GM10248 (cell line): ENCODE measurements at regions not wholly inside any gene's neighbourhood (a gene's known extent, or its start where the extent isn't known, plus 50 kb on each side); places are given as distances from the start of the nearest gene placed in this dataset.

ENCODE experiments used
- CTCF ChIA-PET: fragments of 300-600 bp; sonication (Branson Sonifier 250); formaldehyde crosslinking; extraction: SDS; loops from one replicate; lab custom pipeline; 2021; ENCODE audit warnings: antibody characterized with exemption; lab: Yijun Ruan, JAX
- POLR2A ChIA-PET: fragments of 350-650 bp; sonication (Branson Sonifier 250); formaldehyde crosslinking; extraction: SDS; loops from one replicate; lab custom pipeline; 2020; ENCODE audit warnings: antibody characterized with exemption; lab: Yijun Ruan, JAX
- DNase-seq: peaks from one replicate; pipeline ENCODE4 v3.0.0; 2012; ENCODE audit errors: extremely low spot score
- TF ChIP-seq, protein P1 (sequence below): IDR thresholded peaks from 2 replicates; pipeline ENCODE4 v1.5.1; 2012; ENCODE audit warnings: mild to moderate bottlenecking, low read depth; ENCODE audit errors: extremely low read depth, missing control alignments, control extremely low read depth

DNA sequence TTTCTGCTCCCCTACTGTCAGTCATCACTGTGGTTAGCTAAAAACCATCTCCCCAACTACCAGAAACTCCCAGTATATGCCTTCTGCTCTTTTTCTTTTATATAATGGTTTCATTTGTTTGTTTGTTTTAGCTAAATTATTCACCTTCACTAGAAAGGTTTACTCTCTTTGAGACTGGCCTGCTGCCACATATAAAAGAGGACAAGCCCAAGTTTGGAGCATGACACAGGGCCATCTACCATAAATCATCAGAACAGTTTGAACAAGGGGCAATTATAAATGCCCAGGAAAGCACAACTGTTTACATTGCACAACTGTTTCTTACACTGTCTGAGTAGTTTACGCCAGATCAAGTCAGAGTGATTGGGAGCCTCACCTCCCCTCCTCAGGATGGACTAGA, 471.0 kb upstream of the PIK3C3 start:
- TF ChIP-seq, protein P1, sequence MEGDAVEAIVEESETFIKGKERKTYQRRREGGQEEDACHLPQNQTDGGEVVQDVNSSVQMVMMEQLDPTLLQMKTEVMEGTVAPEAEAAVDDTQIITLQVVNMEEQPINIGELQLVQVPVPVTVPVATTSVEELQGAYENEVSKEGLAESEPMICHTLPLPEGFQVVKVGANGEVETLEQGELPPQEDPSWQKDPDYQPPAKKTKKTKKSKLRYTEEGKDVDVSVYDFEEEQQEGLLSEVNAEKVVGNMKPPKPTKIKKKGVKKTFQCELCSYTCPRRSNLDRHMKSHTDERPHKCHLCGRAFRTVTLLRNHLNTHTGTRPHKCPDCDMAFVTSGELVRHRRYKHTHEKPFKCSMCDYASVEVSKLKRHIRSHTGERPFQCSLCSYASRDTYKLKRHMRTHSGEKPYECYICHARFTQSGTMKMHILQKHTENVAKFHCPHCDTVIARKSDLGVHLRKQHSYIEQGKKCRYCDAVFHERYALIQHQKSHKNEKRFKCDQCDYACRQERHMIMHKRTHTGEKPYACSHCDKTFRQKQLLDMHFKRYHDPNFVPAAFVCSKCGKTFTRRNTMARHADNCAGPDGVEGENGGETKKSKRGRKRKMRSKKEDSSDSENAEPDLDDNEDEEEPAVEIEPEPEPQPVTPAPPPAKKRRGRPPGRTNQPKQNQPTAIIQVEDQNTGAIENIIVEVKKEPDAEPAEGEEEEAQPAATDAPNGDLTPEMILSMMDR, result no peak
- no peak for DNase-seq
- POLR2A ChIA-PET, result no interaction called here
- CTCF ChIA-PET, result interaction anchor here (1.9 kb wide), 1 partner anchor 9 kb away, joined by 4 read pairs; no protein-coding TSS in a partner anchor

DNA sequence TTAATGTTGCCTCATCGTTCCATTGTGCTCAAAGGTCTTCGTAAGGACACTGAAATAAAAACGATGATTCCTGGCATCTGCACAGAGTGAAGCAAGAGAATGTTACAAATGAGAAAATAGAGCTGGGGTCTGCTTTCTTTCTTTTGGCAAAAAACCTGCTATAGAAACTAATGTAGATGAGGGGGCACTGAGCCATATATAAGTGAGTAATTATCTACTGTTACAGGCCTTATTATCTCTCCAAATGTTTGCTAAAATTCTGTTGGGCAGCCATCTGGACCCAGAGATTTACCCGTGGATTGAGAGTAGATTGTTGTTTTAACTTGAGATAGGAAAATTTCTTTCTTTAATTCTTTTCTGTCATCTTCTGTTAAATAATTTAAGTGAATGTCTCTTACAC, 472.5 kb upstream of the PIK3C3 start:
- ChIA-PET CTCF (interaction anchor here (1.9 kb wide), 1 partner anchor 7 kb away, joined by 4 read pairs; no protein-coding TSS in a partner anchor), POLR2A (no interaction called here)
- DNase-seq, result no peak
- TF ChIP-seq, protein P1, result no peak

DNA sequence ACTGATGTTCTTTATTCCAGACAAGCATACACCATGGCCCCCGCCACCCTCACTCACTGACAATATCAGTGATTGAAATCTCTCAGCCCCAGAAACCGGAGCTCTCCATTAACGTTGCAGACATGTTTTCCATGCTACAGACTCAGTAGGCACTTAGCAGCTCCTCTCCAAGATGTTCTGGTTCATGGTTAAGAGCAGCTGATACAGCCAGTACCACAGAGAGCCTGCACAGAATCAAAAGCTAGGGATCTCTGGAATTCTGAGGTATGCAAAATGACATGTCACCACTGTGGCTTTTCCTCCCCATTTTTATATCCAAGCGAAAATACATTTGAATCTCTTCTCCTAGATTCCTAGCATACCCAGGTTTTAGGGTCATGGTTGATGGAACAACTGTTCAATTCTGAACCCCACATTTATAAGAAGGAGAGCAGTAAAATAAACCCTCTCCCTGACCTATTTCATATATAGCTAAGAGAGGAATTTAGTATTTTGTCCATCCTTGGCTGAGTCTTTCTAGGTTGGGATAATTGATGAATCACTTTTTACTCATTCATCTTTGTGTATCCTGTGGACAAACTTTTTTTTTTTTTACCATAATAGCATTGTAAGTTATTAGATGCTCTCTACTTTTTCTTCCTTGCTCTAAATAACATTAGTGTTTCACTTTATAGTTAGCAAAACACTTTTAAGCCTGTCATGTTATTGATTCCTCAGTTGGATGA, 488.4 kb upstream of the PIK3C3 start:
- no peak for DNase-seq
- TF ChIP-seq, protein P1, result no peak
- POLR2A ChIA-PET, result no interaction called here
- CTCF ChIA-PET, result interaction anchor here (1.5 kb wide), 1 partner anchor 25 kb away, joined by 3 read pairs; no protein-coding TSS in a partner anchor

DNA sequence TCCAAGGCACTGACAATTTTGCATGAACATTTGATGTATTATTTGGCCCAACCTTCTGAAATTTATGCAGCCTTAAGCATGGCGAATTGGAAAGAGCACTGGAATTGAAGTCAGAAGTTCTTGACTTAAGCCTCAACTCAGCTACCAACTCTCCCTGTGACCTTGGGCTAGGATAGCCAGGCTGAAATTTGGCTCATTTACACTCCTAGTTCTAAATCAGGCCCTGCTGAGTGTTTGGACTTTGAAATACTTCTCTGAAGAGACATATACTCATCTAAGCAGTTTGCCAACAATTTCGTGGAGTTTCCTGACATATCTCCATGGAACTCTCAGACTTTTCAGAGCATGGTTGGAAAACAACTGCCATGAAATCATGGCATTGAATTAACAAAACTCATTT, 489.6 kb upstream of the PIK3C3 start:
- POLR2A ChIA-PET, result no interaction called here
- no peak for DNase-seq
- TF ChIP-seq, protein P1, result no peak
- CTCF ChIA-PET, result no interaction called here

DNA sequence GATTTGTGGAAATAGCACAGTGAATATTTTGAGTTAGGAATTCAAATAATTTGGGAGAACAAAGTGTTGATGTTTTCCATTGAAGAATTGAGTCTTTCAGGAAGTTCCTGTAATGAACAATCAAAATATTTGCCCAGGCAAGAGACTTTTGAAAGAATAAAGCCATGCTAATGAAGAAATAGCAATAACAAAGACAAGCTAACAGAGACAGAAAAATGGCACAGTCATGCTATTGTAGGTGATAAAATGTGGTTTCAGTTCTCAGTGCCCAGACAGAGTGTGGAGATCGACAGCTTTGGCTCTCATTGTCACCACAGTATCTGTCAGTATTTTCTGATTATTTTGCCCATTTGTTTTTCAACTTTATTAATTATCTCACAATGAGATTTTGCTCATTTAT, 490.8 kb upstream of the PIK3C3 start:
- ChIA-PET CTCF (interaction anchor here (0.9 kb wide), 1 partner anchor 11 kb away, joined by 3 read pairs; no protein-coding TSS in a partner anchor), POLR2A (no interaction called here)
- TF ChIP-seq, protein P1, result no peak
- no peak for DNase-seq

DNA sequence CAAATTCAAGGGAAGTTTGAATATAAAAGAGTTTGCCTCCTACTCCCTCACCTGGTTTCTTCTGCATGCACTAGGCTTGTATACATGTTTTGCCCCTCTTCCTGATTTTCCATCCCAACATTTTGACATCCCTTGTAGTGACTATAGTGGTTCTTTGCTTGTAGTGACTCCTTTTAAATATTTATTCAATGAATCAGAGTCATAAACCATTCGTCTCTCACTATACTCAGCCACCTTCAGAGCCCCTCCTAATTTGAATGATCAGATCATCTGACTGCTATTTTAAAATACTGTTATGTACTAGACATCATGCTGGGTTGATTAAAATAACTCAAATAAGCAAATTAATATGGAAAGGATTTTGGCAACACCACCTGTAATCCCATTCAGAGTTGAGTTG, 492.1 kb upstream of the PIK3C3 start:
- ChIA-PET CTCF (no interaction called here), POLR2A (interaction anchor here (0.7 kb wide), 1 partner anchor 40 kb away, joined by 6 read pairs; no protein-coding TSS in a partner anchor)
- TF ChIP-seq, protein P1, result no peak
- no peak for DNase-seq

DNA sequence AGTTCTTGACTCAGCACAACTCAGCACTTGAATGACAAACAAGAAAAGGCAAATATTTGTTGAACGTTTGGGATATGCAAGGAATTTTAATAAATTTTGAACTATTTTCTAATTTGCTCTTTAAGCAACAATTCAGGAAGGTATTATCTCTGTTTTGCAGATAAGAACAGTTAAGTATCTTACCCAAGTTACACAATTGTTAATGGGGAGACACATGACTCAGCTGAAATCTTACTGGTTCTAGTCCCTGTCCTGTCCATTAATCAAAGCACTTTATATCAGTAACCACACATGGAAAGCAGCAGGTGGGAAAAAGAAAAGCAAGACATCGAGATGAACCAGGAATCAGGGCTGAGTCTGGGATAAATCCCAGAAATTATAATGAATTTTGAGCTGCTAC, 493.9 kb upstream of the PIK3C3 start:
- ChIA-PET CTCF (no interaction called here), POLR2A (no interaction called here)
- no peak for DNase-seq
- TF ChIP-seq, protein P1, result no peak
